Fibroblast of skin of left quadriceps (primary cell): ENCODE measurements at regions not wholly inside any gene's neighbourhood (a gene's known extent, or its start where the extent isn't known, plus 50 kb on each side); places are given as distances from the start of the nearest gene placed in this dataset.

ENCODE experiments used
- DNase-seq, 2 experiments: peaks; one replicate each; pipeline ENCODE4 v3.0.0-alpha.2; 2013; ENCODE audit warnings: low read depth in 2 of 2

DNA sequence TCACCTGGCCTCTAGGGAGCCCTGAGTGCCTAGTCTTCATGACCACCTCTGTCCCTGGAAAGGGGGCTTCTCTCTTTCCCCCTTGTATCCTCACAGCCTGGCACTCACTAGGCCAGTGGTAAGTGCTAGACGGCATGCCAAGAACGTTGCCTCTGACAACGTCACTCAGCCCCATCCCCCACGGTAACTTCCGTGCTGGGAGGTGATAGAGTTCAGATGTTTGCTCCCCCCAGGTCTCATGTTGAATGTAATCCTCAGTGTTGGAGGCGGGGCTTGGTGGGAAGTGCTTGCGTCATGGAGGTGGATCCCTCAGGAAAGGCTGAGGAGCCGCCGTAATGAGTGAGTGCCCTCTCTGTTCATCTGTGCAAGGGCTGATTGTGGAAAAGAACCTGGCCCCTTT, 343.3 kb upstream of the MKI67 start:
- no peak for DNase-seq

DNA sequence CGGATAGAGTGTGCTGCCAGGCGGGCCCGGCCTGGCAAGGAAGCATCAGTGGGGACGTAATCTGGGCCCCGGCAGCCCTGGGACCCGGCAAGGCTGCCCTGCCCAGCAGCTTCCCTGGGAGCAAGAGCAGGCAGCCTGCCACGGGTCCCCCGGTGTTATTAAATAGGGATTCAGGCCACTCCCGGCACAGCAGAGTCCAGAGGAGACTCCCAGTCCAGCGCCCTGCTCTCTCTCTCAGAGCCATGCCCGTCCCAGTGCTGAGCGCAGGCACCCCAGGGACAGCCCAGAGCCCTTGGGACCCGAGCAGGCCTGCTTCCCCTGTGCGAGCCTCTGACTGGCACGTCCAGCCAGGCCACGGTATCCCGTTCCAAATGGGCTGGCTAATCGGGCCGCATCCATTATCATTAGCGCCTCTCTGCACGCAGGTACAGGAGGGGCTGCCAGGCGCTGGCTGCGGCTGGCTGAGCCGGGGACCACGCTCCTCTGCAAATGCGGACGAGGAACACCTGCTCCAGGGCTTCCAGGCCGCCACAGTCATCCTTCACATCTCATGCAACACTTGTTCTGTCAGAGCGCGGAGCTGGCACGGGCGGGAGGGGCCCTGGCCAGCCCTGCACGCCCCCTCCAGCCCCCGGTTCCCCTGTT, 344.2 kb upstream of the MKI67 start:
- no peak for DNase-seq

DNA sequence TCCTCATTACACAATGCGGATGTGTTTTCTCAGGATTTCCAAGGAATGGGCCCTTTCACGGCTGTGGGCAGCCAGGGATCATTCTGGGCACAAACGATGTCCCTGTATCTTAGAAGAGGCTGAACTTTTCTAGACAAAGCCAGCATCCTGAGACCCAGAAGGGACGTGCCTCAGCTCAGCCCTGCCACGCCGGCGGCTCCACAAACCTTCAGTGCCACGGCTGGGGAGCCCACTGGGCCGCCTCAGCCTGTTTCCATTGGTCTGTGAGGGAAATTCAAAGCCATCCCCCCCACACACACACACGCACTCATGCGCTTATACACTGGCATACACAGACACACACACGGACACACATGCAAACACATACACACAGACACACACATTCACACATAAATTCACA, 344.9 kb upstream of the MKI67 start:
- DNase-seq, result no peak

DNA sequence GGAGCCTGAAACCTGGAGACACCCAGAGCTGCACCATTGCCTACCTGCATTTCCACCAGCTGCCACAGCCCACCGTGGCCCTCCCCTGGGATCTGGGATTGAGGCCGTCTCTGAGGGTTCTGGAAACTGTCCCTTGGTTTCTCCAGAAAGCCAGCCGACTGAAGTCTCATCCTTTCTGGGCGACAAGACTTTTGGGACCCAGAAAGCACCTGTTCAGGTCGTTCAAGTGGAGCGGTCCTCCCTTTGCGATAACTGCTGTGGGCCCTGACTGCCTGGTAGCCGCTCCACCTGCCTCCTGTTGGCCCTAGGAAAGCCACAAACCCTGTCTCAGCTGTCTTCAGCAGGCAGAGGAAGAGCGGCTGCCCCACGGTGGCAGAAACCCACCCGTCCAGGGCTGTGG, 346.0 kb upstream of the MKI67 start:
- no peak for DNase-seq

DNA sequence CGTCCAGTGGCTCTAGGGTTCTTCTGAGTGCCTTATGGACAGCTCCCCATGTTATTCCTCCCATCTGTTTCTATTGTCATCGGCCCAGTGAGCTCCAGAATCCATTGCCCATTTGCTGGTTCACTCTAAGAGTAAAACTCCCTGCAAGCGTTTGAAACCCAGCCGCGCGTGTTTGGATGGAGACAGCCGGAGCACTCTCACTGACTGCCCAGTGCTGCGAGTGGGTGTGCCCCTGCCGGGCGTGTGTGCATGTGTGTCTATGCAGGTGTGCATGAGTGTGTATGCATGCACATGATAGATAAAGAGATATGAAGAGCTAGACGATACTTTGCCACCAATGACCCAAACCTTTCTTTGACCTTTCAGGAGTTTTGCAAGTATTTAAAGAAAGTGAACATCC, 347.2 kb upstream of the MKI67 start:
- no peak for DNase-seq

DNA sequence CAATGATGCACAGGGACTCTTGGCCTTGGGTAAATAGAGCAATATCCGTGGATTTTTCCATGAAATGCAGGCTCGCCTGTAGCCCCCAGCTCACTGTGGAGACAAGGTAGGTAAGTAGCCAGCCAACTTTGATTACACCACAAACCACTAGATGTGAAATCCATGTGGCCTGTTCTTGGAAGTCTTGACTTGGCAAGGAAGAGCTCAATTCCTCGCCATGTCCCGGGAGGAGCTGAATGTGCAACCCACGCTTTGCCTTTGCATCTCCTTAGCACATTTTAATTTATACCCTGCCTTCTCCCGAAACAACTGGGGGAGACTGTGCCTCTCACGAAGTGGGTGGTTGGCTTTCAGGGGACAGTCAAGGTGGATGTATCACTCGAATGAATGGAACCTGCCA, 347.7 kb upstream of the MKI67 start:
- no peak for DNase-seq

DNA sequence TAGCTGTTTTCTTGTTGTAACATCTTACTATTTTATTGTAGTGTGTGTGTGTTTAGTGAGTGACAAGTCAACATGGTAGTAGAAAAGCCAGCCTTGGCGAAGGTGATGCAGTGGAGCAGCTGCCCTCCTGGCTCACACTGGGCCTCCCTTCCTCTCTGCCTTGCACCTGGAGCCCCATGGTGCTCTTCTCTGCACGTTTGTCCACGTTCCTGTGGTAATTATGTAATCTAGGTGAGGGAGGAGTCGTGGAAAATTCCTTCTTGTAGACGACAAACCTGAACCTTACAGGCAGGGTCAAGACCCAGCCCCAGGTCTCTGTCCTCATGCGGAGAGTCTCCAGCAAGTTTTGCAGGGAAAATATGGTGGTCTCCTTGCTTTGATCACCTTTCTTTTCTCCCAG, 348.3 kb upstream of the MKI67 start:
- DNase-seq, result no peak

DNA sequence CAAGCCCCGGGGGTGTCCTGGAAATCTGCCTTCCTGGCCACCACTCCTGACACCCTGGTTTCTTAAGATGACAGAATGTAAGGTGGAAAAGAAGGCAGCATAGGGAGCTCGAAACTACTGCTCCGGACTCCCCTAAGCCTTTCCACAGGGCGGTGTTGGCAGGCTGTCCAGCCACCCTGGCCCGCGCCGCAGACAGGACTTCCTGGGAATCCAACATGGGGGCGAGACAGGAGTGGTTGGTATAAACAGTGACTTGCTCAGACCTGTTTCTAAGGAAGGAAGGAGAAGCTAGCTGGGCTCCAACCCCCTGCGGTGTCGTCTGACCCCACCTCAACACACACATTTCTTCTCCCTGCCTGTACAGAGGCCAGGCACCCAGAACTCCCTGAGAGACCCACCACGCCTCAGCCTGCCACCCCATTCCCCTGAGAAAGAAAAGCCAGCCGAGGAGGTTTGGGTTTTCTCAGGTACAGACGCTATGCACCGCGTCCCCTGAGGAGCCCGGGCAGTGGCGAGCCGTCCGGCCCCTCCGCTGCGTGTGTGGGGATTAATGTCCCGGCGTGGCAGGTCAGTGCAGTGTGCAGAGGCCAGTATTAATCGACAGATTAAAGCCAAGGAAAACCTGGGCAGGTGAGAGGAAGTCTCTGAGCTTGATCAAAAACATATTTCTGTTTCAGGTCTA, 349.6 kb upstream of the MKI67 start:
- DNase-seq, result no peak

DNA sequence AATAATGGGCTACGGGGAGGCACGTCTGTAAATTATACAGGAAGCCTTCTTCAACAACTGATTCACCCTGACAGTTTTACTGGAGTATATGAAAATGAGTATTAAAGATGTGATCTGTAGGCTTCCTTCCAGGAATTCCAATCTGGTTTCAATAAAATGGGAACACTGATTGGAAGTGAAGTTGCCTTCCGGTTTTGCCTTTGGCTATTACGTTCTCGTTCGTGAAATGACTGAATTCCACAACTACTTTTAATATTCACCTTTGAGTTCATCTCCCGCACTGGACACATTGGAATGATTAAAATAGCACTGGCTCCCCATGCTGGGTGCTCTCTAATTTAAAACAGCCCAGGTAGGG, 350.1 kb upstream of the MKI67 start:
- DNase-seq, result no peak

DNA sequence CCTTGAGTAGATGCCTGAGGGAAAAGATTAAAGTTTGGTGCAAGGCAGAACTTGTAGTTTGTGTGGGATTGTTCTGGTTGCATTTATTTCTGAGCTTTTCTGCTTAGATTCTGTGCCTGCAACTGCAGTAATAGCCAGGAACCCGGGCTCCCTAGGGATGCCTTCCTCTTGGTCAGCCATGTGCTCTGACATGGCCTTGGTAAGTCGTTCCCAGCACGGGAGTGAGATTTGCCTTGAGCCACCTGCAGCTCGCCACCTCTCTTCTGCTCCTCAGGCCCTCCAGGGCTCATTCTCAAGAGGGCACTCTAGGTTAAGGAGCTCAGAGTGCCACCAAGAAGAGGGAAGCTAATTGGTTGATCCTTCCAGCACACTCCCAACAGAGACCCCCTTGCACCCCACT, 350.6 kb upstream of the MKI67 start:
- DNase-seq, result no peak

DNA sequence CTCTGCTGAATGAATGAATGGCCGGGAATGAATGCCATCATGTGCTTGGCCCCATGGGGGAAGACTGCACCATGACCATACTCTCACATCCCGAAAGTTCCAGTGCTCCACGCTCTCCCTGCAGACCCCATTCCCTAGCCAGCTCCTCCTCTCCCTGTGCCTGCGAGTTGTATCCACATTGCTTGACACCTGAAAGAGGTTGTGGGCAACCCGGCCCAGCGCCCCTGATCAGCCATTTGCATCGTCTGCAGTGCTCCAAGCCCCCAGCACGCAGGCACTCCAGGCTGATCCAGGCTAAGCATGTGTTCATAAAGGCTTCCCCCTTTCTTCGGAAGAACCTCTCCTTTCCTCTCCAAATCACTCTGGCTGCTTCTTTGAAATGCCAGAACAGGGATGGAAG, 354.4 kb upstream of the MKI67 start:
- DNase-seq, result no peak

DNA sequence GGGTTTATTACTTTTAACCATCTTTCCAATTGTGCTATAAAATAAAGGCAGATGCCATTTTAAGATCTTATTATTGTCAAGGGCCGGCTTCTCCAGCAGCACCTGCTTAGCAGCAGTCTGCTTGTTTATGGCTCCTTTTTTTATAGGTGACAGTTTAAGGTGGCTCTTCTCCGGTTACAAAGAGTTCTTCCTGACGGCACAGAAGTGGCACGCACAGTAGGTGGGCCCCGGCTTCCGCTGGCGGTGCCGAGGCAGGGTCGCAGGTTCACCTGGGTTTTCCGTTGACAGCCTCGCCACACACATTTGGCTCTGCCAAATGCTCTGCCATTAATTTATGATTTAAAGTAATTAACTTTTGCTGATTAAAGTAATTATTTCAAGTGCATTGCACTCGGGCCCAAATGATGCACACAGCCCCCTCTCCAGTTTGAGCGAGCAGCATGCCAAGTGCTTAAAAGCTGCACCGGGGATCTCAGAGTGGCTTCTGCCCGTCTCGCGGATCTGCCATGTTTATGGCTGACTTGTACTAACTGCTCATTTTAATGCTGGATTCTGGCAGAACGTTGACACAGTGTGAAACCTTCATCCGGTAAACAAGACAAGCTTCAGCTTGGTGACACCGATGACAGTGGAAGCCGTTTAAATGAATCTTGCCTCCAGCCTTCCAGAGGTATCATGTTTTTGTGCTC, 355.1 kb upstream of the MKI67 start:
- no peak for DNase-seq

DNA sequence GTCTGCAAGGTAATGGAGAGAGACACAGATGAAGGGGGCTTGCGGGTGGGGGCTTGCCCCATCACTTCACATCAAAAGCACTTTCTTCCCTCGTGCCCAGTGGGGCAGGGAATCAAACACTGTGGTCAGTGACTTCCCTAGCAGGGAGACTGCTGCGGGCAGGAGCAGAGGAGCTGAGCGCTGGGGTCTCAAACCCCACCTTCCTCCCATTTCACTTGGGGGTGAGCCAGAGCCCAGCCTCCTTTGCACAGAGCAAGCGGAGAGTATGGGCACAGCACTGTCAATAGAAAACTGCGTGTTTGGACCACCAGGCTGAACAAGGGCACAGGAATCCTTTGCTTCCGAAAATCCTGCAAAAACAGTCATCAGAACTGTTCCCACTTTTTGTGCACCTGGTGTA, 355.8 kb upstream of the MKI67 start:
- no peak for DNase-seq

DNA sequence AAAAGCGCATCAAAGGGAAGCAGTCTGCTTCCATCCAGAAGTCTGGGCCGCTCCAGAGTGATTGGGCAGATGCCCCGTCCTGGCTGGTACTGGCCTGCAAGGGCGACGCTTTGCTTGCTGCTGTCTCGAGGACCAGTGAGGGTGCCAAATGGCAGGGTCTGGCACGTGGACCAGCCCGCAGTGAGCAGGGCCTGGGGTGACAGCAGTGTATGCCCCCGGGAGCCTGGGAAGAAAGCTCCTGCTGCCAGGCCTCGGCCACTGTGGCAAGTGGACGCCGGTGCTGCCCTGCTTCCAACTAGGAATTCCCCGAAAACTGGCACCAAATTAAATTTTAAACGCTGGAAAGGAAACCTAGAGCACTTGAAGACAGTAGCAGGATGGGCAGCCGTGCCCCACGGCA, 357.0 kb upstream of the MKI67 start:
- DNase-seq, result no peak

DNA sequence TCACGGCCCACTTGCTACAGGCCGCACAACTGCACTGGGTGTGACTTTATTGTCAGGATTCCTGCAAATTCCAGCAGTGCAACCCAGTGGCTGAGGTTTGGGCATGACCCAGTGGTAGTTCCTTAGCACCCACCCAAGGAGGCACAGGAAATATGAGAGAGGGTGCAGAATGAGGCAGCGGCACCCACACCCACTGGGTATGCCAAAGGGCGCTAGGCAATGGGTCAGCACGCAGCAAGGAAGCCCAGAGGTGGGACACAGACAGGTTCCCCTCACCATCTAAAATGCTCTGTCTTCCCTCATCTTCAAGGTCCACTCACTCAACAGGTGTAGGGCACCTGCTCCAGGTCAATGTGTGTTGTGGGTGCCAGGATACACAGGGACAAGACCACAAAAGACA, 357.8 kb upstream of the MKI67 start:
- no peak for DNase-seq

DNA sequence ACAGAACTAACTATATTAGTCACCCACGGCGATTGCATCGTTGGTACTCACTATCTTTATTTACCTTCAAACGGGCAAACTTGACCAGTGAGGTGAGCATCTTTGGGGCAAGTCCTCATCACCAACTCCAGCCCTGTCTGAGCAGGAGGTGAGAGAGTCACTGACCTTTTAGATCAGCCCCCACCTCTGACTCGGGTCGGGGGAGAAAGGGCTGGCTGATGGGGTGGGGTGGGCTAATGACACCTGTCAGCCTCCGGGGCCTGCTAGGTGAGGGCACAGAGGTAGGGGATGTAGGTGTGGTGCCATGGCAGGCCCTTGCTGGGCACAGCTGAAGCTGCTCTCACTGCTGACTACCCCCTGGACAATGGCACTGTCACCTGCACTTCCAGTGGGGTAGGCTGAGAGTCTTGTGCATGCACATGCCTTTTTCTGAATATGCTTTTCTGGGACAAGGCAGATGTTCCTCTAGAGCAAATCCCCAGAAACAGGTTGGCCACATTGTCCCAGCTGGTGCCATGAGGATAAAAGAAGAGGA, 359.5 kb upstream of the MKI67 start:
- DNase-seq, result no peak

DNA sequence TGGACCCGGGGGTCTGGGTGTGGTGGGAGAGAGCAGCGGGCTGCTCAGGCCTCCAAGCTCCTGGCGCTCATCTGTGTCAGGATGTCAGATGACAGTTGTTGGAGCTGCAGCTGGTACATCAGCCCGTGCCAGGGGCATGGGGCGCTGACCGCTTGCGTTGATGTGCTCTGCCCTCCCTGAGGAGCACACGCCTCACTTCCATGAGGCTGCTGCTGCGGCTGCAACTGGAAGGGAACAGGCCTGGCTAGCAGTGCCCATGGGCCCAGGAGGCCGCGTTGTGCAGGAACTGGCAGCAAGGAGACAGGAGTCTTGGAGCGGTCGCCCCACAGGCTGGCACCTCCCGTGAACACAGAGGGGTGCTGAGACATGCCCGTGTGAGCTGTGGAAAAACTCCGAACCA, 361.3 kb upstream of the MKI67 start:
- DNase-seq, result no peak

DNA sequence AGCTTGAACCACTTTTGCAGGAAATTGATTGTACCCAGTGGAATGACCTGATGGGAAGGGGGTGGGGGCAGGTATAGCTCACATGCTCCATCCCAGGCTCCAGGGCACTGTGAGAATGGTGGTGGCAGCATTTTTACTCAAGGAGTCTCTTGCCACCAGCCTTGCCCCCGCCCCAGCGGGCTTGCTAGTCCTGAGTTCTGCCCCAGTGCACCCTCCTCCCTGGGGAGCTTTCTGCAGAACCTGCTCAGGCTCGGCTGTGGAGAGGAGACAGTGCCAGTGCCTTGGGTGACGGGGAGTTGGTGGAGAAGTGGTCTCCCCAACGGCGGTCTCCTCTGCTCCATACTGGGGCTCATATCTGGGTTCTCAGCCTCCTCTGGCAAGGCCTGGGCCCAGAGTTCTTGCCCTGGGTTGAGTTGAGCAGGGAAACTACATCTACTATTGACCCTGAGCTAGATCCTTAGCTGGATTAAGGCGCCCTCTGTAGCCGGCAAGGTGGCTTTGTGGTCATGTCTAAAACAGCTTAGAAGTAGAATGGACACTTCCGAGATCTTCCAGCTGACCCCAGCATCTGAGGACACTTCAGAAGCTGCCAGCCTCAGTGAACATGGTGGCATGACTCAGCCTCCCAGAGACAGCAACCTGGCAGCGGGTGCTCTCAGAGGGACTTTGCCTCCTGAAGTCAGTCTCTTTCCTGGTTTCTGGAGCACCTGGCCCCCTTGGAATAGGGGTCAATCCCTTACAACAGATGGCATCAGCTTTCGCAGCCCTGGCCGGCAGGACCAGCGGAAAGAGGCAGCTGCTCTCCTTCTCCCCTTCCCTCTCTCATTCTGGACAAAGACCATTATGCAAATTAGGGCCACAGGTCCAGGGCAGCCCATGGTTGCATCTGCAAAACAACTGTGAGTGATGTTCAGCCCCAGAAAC, 363.4 kb upstream of the MKI67 start:
- no peak for DNase-seq

DNA sequence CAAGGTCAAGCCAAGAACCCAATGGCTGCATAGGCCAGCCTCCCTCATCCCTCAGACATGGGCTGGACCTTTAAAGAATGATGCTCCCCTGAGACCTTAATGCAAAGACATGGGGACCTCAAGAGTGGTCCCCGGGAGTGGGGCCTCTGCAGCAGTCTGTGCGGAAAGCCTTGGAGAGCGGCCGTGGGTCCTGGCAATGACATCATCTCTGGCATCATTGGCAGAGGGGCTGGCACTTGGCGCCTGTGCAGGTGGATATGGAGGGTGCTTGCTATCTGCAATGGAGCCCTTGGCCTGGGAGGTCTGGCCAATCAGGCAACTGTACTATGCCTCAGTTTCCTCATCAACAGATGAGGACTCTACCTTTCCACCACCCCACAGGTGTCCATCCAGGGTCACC, 365.5 kb upstream of the MKI67 start:
- DNase-seq, result no peak

DNA sequence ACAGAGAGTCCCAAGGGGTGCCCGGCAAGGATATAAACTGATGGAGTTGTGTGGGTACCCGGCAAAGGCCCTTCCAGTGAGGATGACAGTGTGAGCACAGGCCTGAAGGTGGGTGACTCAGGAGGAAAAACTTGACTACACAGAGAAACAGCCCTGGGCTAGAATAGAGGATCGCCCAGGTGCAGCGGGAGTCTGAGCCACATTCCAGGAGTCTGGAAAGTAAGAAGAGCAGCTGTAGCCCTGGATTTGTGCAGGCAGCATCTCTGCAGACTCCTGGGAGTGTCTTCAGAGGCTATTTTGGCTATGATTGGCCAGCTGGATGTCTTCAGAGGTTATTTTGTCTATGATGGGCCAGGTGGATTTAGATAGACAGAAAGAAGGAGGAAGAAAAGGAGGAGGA, 367.6 kb upstream of the MKI67 start:
- no peak for DNase-seq

DNA sequence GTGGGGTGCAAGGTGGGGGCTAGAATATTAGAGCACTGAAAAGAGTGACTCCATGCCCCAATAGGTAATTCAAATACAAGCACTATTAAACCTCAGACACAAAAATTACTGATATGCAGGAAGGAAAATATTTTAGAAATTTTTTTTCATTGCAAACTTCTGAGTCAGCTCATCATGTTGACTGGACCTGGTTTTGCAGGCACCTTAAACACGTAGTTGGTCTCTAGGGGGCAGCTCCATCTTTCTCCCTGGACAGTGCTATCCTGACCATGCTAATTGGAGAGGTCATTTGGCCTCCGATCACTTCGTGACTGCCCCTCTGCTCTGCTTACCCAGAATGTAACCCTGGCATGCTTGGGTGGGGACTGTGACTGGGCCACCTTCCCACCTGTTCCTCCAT, 368.4 kb upstream of the MKI67 start:
- DNase-seq, result no peak
